Neural progenitor cell (in vitro differentiated cells): ENCODE measurements at regions not wholly inside any gene's neighbourhood (a gene's known extent, or its start where the extent isn't known, plus 50 kb on each side); places are given as distances from the start of the nearest gene placed in this dataset.
"Not testable (repeated sequence)": the region's sequence is repeated elsewhere in the genome, so short reads cannot be mapped to it uniquely, and the experiment has no call there.

Experiments used
- DNase-seq: peaks from one replicate; pipeline ENCODE4 v3.0.0-alpha.2; 2016; ENCODE audit warnings: low spot score
- H2AFZ ChIP-seq: fragments of 200-600 bp; sonication (generic); replicated peaks from 2 replicates; pipeline ENCODE4 v1.6.1; 2016; ENCODE audit warnings: antibody characterized with exemption
- H3F3A ChIP-seq: fragments of 200-600 bp; sonication (generic); 2 replicates; pipeline ENCODE4 v1.6.1; 2016; ENCODE audit warnings: antibody characterized with exemption, low read depth
- H3K27ac ChIP-seq: fragments of 200-600 bp; sonication (generic); 2 replicates; pipeline ENCODE4 v1.5.1; 2016; ENCODE audit warnings: mild to moderate bottlenecking
- H3K27me3 ChIP-seq: fragments of 200-600 bp; sonication (generic); 2 replicates; pipeline ENCODE4 v1.6.1; 2016; ENCODE audit warnings: mild to moderate bottlenecking, moderate library complexity
- H3K36me3 ChIP-seq: fragments of 200-600 bp; sonication (generic); 2 replicates; pipeline ENCODE4 v1.5.1; 2016
- H3K4me1 ChIP-seq: fragments of 200-600 bp; sonication (generic); 2 replicates; pipeline ENCODE4 v1.6.1; 2016; ENCODE audit warnings: mixed run types
- H3K4me2 ChIP-seq: fragments of 200-600 bp; sonication (generic); 2 replicates; pipeline ENCODE4 v1.6.1; 2016
- H3K4me3 ChIP-seq: fragments of 200-600 bp; sonication (generic); 2 replicates; pipeline ENCODE4 v1.5.1; 2016
- H3K79me2 ChIP-seq: fragments of 200-600 bp; sonication (generic); 2 replicates; pipeline ENCODE4 v1.6.1; 2016; ENCODE audit warnings: low read depth
- H3K9ac ChIP-seq: fragments of 200-600 bp; sonication (generic); 2 replicates; pipeline ENCODE4 v1.6.1; 2016
- H3K9me3 ChIP-seq: fragments of 200-600 bp; sonication (generic); 2 replicates; pipeline ENCODE4 v1.5.1; 2016; ENCODE audit warnings: low read depth
- H4K20me1 ChIP-seq: fragments of 200-600 bp; sonication (generic); 2 replicates; pipeline ENCODE4 v1.6.1; 2016; ENCODE audit warnings: low read depth
- H3K27ac Mint-ChIP-seq: 3 replicates; pipeline ENCODE4 v1.8.0; 2021; ENCODE audit warnings: mixed read lengths
- H3K27me3 Mint-ChIP-seq: 2 replicates; pipeline ENCODE4 v1.8.0; 2022; ENCODE audit warnings: low read depth, mild to moderate bottlenecking, inconsistent platforms, moderate library complexity, mixed read lengths; ENCODE audit not compliant: insufficient read depth
- H3K36me3 Mint-ChIP-seq: 3 replicates; pipeline ENCODE4 v1.8.0; 2021; ENCODE audit warnings: mixed read lengths
- H3K4me1 Mint-ChIP-seq: 3 replicates; pipeline ENCODE4 v1.8.0; 2021; ENCODE audit warnings: mixed read lengths
- H3K4me3 Mint-ChIP-seq: 3 replicates; pipeline ENCODE4 v1.8.0; 2021; ENCODE audit warnings: mild to moderate bottlenecking, moderate library complexity, mixed read lengths
- H3K9me3 Mint-ChIP-seq: 3 replicates; pipeline ENCODE4 v1.8.0; 2020; ENCODE audit warnings: mixed read lengths
- CTCF ChIP-seq: fragments of 200-600 bp; sonication (generic); IDR thresholded peaks from 2 replicates; pipeline ENCODE4 v1.5.1; 2017; ENCODE audit warnings: antibody characterized with exemption, mild to moderate bottlenecking
- EZH2 ChIP-seq: fragments of 200-600 bp; sonication (generic); IDR thresholded peaks from 2 replicates; pipeline ENCODE4 v1.6.1; 2017; ENCODE audit warnings: antibody characterized with exemption, mild to moderate bottlenecking, moderate library complexity
- EZH2phosphoT487 ChIP-seq: fragments of 200-600 bp; sonication (generic); IDR thresholded peaks from 2 replicates; pipeline ENCODE4 v1.6.1; 2017; ENCODE audit warnings: antibody characterized with exemption

- no peak for DNase-seq
- H3K4me3 Mint-ChIP-seq, result no peak overlapping the region
Observed at GRCh38 chr1:90295534-90295933, 300.6 kb downstream of the ZNF326 start.

GRCh38 chr1:90291431-90292216, 296.7 kb downstream of the ZNF326 start:
- no peaks in the 10 kb centered on the region for H3K36me3 ChIP-seq
- no peak overlapping the region for H3K4me3 ChIP-seq
- no peaks in the 10 kb centered on the region for H3F3A ChIP-seq
- no peaks in the 10 kb centered on the region for H3K79me2 ChIP-seq
- no peaks in the 10 kb centered on the region for H3K4me1 ChIP-seq
- H3K9me3 ChIP-seq, result no peaks in the 10 kb centered on the region
- no peak for DNase-seq
- no peak overlapping the region for H3K4me2 ChIP-seq
- no peak overlapping the region for H3K27ac Mint-ChIP-seq
- no peak overlapping the region for H3K9ac ChIP-seq
- H3K27me3 Mint-ChIP-seq, result no peaks in the 10 kb centered on the region
- no peaks in the 10 kb centered on the region for H3K27me3 ChIP-seq
- H3K4me1 Mint-ChIP-seq, result peaks cover 4% of the 10 kb centered on the region
- H4K20me1 ChIP-seq, result no peaks in the 10 kb centered on the region
- no peaks in the 10 kb centered on the region for H3K9me3 Mint-ChIP-seq
- no peaks in the 10 kb centered on the region for H3K36me3 Mint-ChIP-seq
- no peak for TF ChIP-seq EZH2phosphoT487
- TF ChIP-seq EZH2, result no peak
- TF ChIP-seq CTCF, result no peak
- H3K4me3 Mint-ChIP-seq, result no peak overlapping the region
- no peak overlapping the region for H2AFZ ChIP-seq
- H3K27ac ChIP-seq, result no peak overlapping the region

More at GRCh38 chr1:90295534-90295933, 300.6 kb downstream of the ZNF326 start:
- Mint-ChIP-seq H3K27ac (no peak overlapping the region), H3K4me1 (peaks cover 4% of the 10 kb centered on the region), H3K36me3 (no peaks in the 10 kb centered on the region), H3K9me3 (no peaks in the 10 kb centered on the region), H3K27me3 (peaks cover 2% of the 10 kb centered on the region)
- Histone ChIP-seq H3K36me3 (no peaks in the 10 kb centered on the region), H3K9me3 (no peaks in the 10 kb centered on the region), H3K79me2 (no peaks in the 10 kb centered on the region), H3K27ac (no peak overlapping the region), H2AFZ (no peak overlapping the region), H3K9ac (no peak overlapping the region), H3F3A (no peaks in the 10 kb centered on the region), H3K4me1 (no peaks in the 10 kb centered on the region), H3K4me2 (no peak overlapping the region), H3K27me3 (no peaks in the 10 kb centered on the region), H4K20me1 (no peaks in the 10 kb centered on the region), H3K4me3 (no peak overlapping the region)
- TF ChIP-seq EZH2 (no peak), CTCF (no peak), EZH2phosphoT487 (no peak)

- H3K4me3 ChIP-seq, result no peak overlapping the region
- H3K79me2 ChIP-seq, result no peaks in the 10 kb centered on the region
- H3K36me3 Mint-ChIP-seq, result no peaks in the 10 kb centered on the region
- TF ChIP-seq EZH2 (no peak), EZH2phosphoT487 (no peak), CTCF (no peak)
- no peak overlapping the region for H2AFZ ChIP-seq
- H3K9me3 ChIP-seq, result no peaks in the 10 kb centered on the region
- H3K4me2 ChIP-seq, result no peak overlapping the region
- H3K36me3 ChIP-seq, result no peaks in the 10 kb centered on the region
- no peak overlapping the region for H3K27ac Mint-ChIP-seq
- H4K20me1 ChIP-seq, result no peaks in the 10 kb centered on the region
- no peaks in the 10 kb centered on the region for H3K4me1 Mint-ChIP-seq
- no peaks in the 10 kb centered on the region for H3K9me3 Mint-ChIP-seq
- peaks cover 3% of the 10 kb centered on the region for H3K27me3 Mint-ChIP-seq
- H3K27me3 ChIP-seq, result no peaks in the 10 kb centered on the region
- no peaks in the 10 kb centered on the region for H3K4me1 ChIP-seq
- no peak overlapping the region for H3K9ac ChIP-seq
- no peak overlapping the region for H3K4me3 Mint-ChIP-seq
- no peak for DNase-seq
- no peaks in the 10 kb centered on the region for H3F3A ChIP-seq
- H3K27ac ChIP-seq, result no peak overlapping the region
Observed at GRCh38 chr1:90282811-90283210, 287.9 kb downstream of the ZNF326 start.

- H3K9me3 Mint-ChIP-seq, H2AFZ ChIP-seq, H3K9me3 ChIP-seq, DNase-seq, H3K79me2 ChIP-seq, H3F3A ChIP-seq, H4K20me1 ChIP-seq, H3K36me3 ChIP-seq, H3K4me1 Mint-ChIP-seq, H3K36me3 Mint-ChIP-seq, H3K27ac Mint-ChIP-seq, H3K27ac ChIP-seq, H3K27me3 Mint-ChIP-seq, H3K4me1 ChIP-seq, H3K27me3 ChIP-seq, H3K4me2 ChIP-seq, H3K4me3 ChIP-seq, H3K9ac ChIP-seq, H3K4me3 Mint-ChIP-seq: not testable (repeated sequence)
Observed at GRCh38 chr1:90281886-90282285, 287.0 kb downstream of the ZNF326 start.
